Stimulated activated CD8-positive, alpha-beta memory T cell treated with anti-CD3 and anti-CD28 coated beads, Interleukin-2, amount 100 ng/mL, for 1 hour (primary cell): ENCODE measurements at regions not wholly inside any gene's neighbourhood (a gene's known extent, or its start where the extent isn't known, plus 50 kb on each side); places are given as distances from the start of the nearest gene placed in this dataset.

Experiments
- DNase-seq, 2 donors: peaks; one replicate each; pipeline ENCODE4 v3.0.0-alpha.2; 2020; ENCODE audit warnings: low read depth in 2 of 2

- DNase-seq: no peak
These were observed 106.8 kb downstream of the ZBTB18 start for GRCh38 chr1:244157731-244158438.

- no peak for DNase-seq
These were observed 108.6 kb downstream of the ZBTB18 start for GRCh38 chr1:244159646-244160045.

- DNase-seq: no peak
These were observed 109.6 kb downstream of the ZBTB18 start for GRCh38 chr1:244160455-244161235.

GRCh38 chr1:244161236-244161510 is 110.1 kb downstream of the ZBTB18 start:
- no peak for DNase-seq

GRCh38 chr1:244162786-244163530 is 111.9 kb downstream of the ZBTB18 start:
- no peak for DNase-seq

- DNase-seq: no peak
These were observed 112.9 kb downstream of the ZBTB18 start for GRCh38 chr1:244163861-244164510.

GRCh38 chr1:244164511-244164890 is 113.4 kb downstream of the ZBTB18 start:
- no peak for DNase-seq

- DNase-seq: no peak
These were observed 113.9 kb downstream of the ZBTB18 start for GRCh38 chr1:244165021-244165420.

- DNase-seq: no peak
These were observed 114.6 kb downstream of the ZBTB18 start for GRCh38 chr1:244165701-244166100.

GRCh38 chr1:244171241-244171985 is 120.3 kb downstream of the ZBTB18 start:
- DNase-seq: no peak

- no peak for DNase-seq
These were observed 122.2 kb downstream of the ZBTB18 start for GRCh38 chr1:244173240-244173639.

- DNase-seq: no peak
These were observed 122.7 kb downstream of the ZBTB18 start for GRCh38 chr1:244173769-244174168.

- DNase-seq: no peak
These were observed 123.9 kb downstream of the ZBTB18 start for GRCh38 chr1:244174922-244175521.

- no peak for DNase-seq
These were observed 125.1 kb downstream of the ZBTB18 start for GRCh38 chr1:244176201-244176600.

- DNase-seq: no peak
These were observed 129.2 kb downstream of the ZBTB18 start for GRCh38 chr1:244180256-244180655.

GRCh38 chr1:244181867-244182266 is 130.8 kb downstream of the ZBTB18 start:
- DNase-seq: no peak

- DNase-seq: no peak
These were observed 132.0 kb downstream of the ZBTB18 start for GRCh38 chr1:244183037-244183436.

- DNase-seq: no peak
These were observed 135.3 kb downstream of the ZBTB18 start for GRCh38 chr1:244186372-244186771.

GRCh38 chr1:244187310-244187709 is 136.2 kb downstream of the ZBTB18 start:
- DNase-seq: no peak

- no peak for DNase-seq
These were observed 140.5 kb downstream of the ZBTB18 start for GRCh38 chr1:244191581-244191980.

GRCh38 chr1:244192325-244192724 is 141.2 kb downstream of the ZBTB18 start:
- DNase-seq: no peak
